ENCODE measurements at regions not wholly inside any gene's neighbourhood (a gene's known extent, or its start where the extent isn't known, plus 50 kb on each side); places are given as distances from the start of the nearest gene placed in this dataset.

GRCh38 chr6:1494671-1495070 is 105.3 kb downstream of the FOXF2 start:
- no peak for TF ChIP-seq CTCF (IDR thresholded peaks at IDR 0.05)
- no peak for TF ChIP-seq POLR2A (IDR thresholded peaks at IDR 0.05)
- no peak for TF ChIP-seq EP300 (IDR thresholded peaks at IDR 0.05)
- TF ChIP-seq POLR2AphosphoS5 (IDR thresholded peaks at IDR 0.05) = no peak
